Liver (tissue), 7 donors: ENCODE measurements at regions not wholly inside any gene's neighbourhood (a gene's known extent, or its start where the extent isn't known, plus 50 kb on each side); places are given as distances from the start of the nearest gene placed in this dataset.

Experiments used
- DNase-seq: peaks from one replicate; pipeline ENCODE4 v3.0.0-alpha.2; 2017; ENCODE audit warnings: low spot score
- H3K27ac ChIP-seq, 2 donors: one replicate each; pipeline ENCODE4 v1.7.0; 2013; ENCODE audit warnings: inconsistent platforms in 2 of 2, low read length in 2 of 2, control low read depth in 1 of 2, low read depth in 1 of 2, mild to moderate bottlenecking in 1 of 2
- H3K27me3 ChIP-seq, 4 donors: one replicate each; pipeline versions ENCODE4 v1.6.1 to v1.7.0; 2013; ENCODE audit warnings: low read length in 3 of 4, inconsistent platforms in 1 of 4, mild to moderate bottlenecking in 1 of 4, moderate library complexity in 1 of 4; ENCODE audit not compliant: control insufficient read depth in 4 of 4, insufficient read depth in 4 of 4
- H3K36me3 ChIP-seq, 4 donors: one replicate each; pipeline versions ENCODE4 v1.6.1 to v1.7.0; 2013; ENCODE audit warnings: low read length in 3 of 4, mild to moderate bottlenecking in 3 of 4, low read depth in 1 of 4, moderate library complexity in 1 of 4; ENCODE audit not compliant: control insufficient read depth in 4 of 4, insufficient read depth in 3 of 4
- H3K4me1 ChIP-seq, 4 donors: one replicate each; pipeline versions ENCODE4 v1.6.1 to v1.7.0; 2013; ENCODE audit warnings: low read length in 3 of 4, mild to moderate bottlenecking in 3 of 4, moderate library complexity in 1 of 4; ENCODE audit not compliant: control insufficient read depth in 4 of 4, insufficient read depth in 4 of 4
- H3K4me3 ChIP-seq, 3 donors: one replicate each; pipeline versions ENCODE4 v1.6.1 to v1.7.0; 2013; ENCODE audit warnings: low read length in 3 of 3, control low read depth in 1 of 3, low read depth in 1 of 3, mild to moderate bottlenecking in 1 of 3
- H3K9ac ChIP-seq, 2 donors: one replicate each; pipeline ENCODE4 v1.7.0; 2013; ENCODE audit warnings: low read length in 2 of 2, mild to moderate bottlenecking in 2 of 2, moderate library complexity in 2 of 2, control low read depth in 1 of 2, low read depth in 1 of 2
- H3K9me3 ChIP-seq, 4 donors: one replicate each; pipeline versions ENCODE4 v1.6.1 to v1.7.0; 2013; ENCODE audit warnings: low read length in 3 of 4; ENCODE audit not compliant: control insufficient read depth in 4 of 4
- FOXA1 ChIP-seq: IDR thresholded peaks from 2 replicates; pipeline ENCODE4 v1.6.1; 2016; ENCODE audit warnings: antibody characterized with exemption
- FOXA2 ChIP-seq: IDR thresholded peaks from 2 replicates; pipeline ENCODE4 v1.6.1; 2016; ENCODE audit warnings: antibody characterized with exemption
- GABPA ChIP-seq, 2 donors: IDR thresholded peaks in 1 of 2; conservative IDR thresholded peaks in 1 of 2; 2 replicates each; pipeline ENCODE4 v1.6.1; 2016; ENCODE audit warnings: antibody characterized with exemption in 2 of 2, mild to moderate bottlenecking in 1 of 2, moderate library complexity in 1 of 2
- HNF4A ChIP-seq, 2 donors: conservative IDR thresholded peaks; 2 replicates each; pipeline ENCODE4 v1.6.1; 2016; ENCODE audit warnings: antibody characterized with exemption in 2 of 2, mild to moderate bottlenecking in 2 of 2
- HNF4G ChIP-seq: IDR thresholded peaks from 2 replicates; pipeline ENCODE4 v1.6.1; 2016; ENCODE audit warnings: antibody characterized with exemption
- JUND ChIP-seq, 2 donors: IDR thresholded peaks; 2 replicates each; pipeline ENCODE4 v1.6.1; 2016; ENCODE audit warnings: antibody characterized with exemption in 2 of 2
- NR2F2 ChIP-seq: IDR thresholded peaks from 2 replicates; pipeline ENCODE4 v1.6.1; 2016; ENCODE audit warnings: antibody characterized with exemption
- SP1 ChIP-seq: IDR thresholded peaks from 2 replicates; pipeline ENCODE4 v1.6.1; 2018; ENCODE audit warnings: antibody characterized with exemption, mild to moderate bottlenecking
- TAF1 ChIP-seq: conservative IDR thresholded peaks from 2 replicates; pipeline ENCODE4 v1.6.1; 2016; ENCODE audit warnings: antibody characterized with exemption, mild to moderate bottlenecking
- YY1 ChIP-seq: IDR thresholded peaks from 2 replicates; pipeline ENCODE4 v1.6.1; 2016; ENCODE audit warnings: antibody characterized with exemption, mild to moderate bottlenecking
- WGBS: extraction: QIAGEN DNeasy Blood & Tissue Kit; methylation state at CpG from one replicate; pipeline ENCODE4 v1.1.7; 2013; 5-methylcytosine and 5-hydroxymethylcytosine counted together
- TF ChIP-seq, protein P1 (sequence below): IDR thresholded peaks from 2 replicates; pipeline ENCODE4 v1.6.1; 2016; ENCODE audit warnings: antibody characterized with exemption
- TF ChIP-seq, protein P2 (sequence below): IDR thresholded peaks from 2 replicates; pipeline ENCODE4 v1.6.1; 2016; ENCODE audit warnings: antibody characterized with exemption, mild to moderate bottlenecking
- TF ChIP-seq, protein P3 (sequence below): IDR thresholded peaks from 2 replicates; pipeline ENCODE4 v1.6.1; 2016; ENCODE audit warnings: antibody characterized with exemption
- donor health status: healthy.
- donor health status: healthy.
- donor health status: healthy.
- donor health status: healthy.

DNA sequence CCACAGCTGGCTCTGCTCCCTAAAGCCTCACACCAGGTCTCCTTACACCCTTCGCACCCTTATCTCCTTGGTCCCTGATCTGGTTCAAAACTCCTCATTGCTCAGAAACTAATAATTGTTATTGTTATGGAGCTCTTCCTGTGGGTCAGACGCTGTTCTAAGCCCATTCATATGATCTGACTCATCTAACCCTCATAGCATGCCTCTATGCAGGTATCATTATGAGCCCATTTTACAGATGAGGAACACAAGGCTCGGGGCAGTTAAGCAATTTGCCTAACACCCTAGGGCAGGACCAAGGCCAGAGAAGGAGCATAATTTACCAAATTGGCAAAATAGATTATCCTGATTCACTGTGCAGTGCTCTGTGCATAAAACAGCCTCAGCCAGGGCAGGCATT lies 51.8 kb upstream of the CCDC167 start:
- WGBS: 76% methylated on average over 3 of the region's 3 CpGs
- Histone ChIP-seq H3K4me1 (no peaks in the 10 kb centered on the region), H3K36me3 (no peaks in the 10 kb centered on the region), H3K4me3 (no peak overlapping the region), H3K9me3 (no peaks in the 10 kb centered on the region), H3K27me3 (no peaks in the 10 kb centered on the region), H3K9ac (no peak overlapping the region), H3K27ac (no peak overlapping the region)
- TF ChIP-seq TAF1: no peak
- DNase-seq: no peak

DNA sequence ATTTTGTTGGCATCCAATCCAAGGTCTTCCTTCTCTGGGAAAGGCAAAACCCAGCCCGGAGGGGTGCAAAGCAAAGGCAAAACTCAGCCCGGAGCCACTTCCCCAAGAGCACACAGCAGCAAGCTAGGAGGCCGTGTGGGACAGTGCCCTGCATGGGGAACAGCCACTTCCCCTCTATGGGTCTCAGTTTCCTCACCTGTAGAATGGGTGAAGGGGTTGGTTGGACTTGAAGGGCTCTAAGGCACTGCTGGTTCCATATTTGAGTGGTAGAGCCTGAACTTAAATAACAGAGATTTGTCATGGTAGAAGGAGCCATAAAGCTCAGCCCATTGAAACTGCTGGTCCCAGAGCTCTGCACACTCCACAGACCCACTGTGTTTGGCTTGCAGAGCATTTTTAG lies 51.3 kb upstream of the CCDC167 start:
- no peak overlapping the region for H3K27ac ChIP-seq
- H3K27me3 ChIP-seq: no peaks in the 10 kb centered on the region
- no peak overlapping the region for H3K9ac ChIP-seq
- H3K4me3 ChIP-seq: no peak overlapping the region
- H3K4me1 ChIP-seq: no peaks in the 10 kb centered on the region
- H3K9me3 ChIP-seq: no peaks in the 10 kb centered on the region
- no peak for DNase-seq
- H3K36me3 ChIP-seq: no peaks in the 10 kb centered on the region
- TF ChIP-seq HNF4A (conservative IDR thresholded peaks at IDR 0.05): no peak
- TF ChIP-seq GABPA (IDR thresholded peaks at IDR 0.05 in 1 of 2, conservative IDR thresholded peaks at IDR 0.05 in 1 of 2): no peak
- WGBS: 54% methylated on average over 3 of the region's 3 CpGs

DNA sequence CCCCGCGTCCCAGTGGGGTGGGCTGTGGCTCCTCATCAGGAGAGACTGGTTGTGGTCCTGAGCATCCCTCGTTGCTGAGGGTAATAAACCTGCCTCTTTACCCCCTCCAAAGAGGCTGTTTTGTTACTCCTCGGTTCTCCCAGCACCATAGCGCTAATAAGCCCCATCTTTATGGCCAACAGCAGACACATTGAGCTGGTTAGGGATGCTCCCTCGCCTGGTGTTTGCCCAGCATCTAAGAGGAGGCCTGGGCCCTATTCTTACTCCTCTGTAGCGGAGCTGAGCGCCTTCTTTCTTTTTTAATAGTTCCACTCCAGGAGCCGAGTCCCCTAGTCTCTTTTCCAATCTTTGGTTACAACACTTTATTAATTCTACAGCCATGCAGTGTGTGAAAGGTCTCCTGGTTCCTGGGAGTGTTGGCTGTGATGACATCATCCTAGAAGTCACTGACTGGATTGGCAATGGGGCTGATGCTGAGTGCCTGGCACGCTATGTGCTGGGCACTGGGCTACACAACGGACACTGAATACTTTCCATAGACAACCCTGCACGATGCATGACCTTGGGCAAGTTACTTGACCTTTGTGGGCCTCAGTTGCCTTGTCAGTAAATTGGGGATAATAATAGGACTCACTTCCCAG lies 50.6 kb upstream of the CCDC167 start:
- H3K9me3 ChIP-seq: no peaks in the 10 kb centered on the region
- H3K4me3 ChIP-seq: no peak overlapping the region
- no peak for DNase-seq
- no peaks in the 10 kb centered on the region for H3K36me3 ChIP-seq
- TF ChIP-seq HNF4A (conservative IDR thresholded peaks at IDR 0.05): no peak
- no peak for TF ChIP-seq HNF4G
- no peak for TF ChIP-seq GABPA (IDR thresholded peaks at IDR 0.05 in 1 of 2, conservative IDR thresholded peaks at IDR 0.05 in 1 of 2)
- TF ChIP-seq, protein P1, sequence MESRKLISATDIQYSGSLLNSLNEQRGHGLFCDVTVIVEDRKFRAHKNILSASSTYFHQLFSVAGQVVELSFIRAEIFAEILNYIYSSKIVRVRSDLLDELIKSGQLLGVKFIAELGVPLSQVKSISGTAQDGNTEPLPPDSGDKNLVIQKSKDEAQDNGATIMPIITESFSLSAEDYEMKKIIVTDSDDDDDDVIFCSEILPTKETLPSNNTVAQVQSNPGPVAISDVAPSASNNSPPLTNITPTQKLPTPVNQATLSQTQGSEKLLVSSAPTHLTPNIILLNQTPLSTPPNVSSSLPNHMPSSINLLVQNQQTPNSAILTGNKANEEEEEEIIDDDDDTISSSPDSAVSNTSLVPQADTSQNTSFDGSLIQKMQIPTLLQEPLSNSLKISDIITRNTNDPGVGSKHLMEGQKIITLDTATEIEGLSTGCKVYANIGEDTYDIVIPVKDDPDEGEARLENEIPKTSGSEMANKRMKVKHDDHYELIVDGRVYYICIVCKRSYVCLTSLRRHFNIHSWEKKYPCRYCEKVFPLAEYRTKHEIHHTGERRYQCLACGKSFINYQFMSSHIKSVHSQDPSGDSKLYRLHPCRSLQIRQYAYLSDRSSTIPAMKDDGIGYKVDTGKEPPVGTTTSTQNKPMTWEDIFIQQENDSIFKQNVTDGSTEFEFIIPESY: no peak
- TF ChIP-seq, protein P2, sequence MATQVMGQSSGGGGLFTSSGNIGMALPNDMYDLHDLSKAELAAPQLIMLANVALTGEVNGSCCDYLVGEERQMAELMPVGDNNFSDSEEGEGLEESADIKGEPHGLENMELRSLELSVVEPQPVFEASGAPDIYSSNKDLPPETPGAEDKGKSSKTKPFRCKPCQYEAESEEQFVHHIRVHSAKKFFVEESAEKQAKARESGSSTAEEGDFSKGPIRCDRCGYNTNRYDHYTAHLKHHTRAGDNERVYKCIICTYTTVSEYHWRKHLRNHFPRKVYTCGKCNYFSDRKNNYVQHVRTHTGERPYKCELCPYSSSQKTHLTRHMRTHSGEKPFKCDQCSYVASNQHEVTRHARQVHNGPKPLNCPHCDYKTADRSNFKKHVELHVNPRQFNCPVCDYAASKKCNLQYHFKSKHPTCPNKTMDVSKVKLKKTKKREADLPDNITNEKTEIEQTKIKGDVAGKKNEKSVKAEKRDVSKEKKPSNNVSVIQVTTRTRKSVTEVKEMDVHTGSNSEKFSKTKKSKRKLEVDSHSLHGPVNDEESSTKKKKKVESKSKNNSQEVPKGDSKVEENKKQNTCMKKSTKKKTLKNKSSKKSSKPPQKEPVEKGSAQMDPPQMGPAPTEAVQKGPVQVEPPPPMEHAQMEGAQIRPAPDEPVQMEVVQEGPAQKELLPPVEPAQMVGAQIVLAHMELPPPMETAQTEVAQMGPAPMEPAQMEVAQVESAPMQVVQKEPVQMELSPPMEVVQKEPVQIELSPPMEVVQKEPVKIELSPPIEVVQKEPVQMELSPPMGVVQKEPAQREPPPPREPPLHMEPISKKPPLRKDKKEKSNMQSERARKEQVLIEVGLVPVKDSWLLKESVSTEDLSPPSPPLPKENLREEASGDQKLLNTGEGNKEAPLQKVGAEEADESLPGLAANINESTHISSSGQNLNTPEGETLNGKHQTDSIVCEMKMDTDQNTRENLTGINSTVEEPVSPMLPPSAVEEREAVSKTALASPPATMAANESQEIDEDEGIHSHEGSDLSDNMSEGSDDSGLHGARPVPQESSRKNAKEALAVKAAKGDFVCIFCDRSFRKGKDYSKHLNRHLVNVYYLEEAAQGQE: no peak
- TF ChIP-seq JUND (IDR thresholded peaks at IDR 0.05): no peak
- TF ChIP-seq YY1: no peak
- no peak for TF ChIP-seq SP1
- no peak for TF ChIP-seq NR2F2
- no peak for TF ChIP-seq FOXA1
- no peak for TF ChIP-seq TAF1
- TF ChIP-seq, protein P3, sequence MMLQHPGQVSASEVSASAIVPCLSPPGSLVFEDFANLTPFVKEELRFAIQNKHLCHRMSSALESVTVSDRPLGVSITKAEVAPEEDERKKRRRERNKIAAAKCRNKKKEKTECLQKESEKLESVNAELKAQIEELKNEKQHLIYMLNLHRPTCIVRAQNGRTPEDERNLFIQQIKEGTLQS: no peak
- TF ChIP-seq FOXA2: no peak
- no peak overlapping the region for H3K9ac ChIP-seq
- WGBS: 83% methylated on average over 12 of the region's 12 CpGs
- no peak overlapping the region for H3K27ac ChIP-seq
- H3K27me3 ChIP-seq: no peaks in the 10 kb centered on the region
- H3K4me1 ChIP-seq: no peaks in the 10 kb centered on the region
